ENCODE measurements at regions not wholly inside any gene's neighbourhood (a gene's known extent, or its start where the extent isn't known, plus 50 kb on each side); places are given as distances from the start of the nearest gene placed in this dataset.

GRCh38 chr21:29486306-29486807, 187.6 kb downstream of the BACH1 start:
- H4K8ac ChIP-seq (ENCODE audit: extremely low read depth, insufficient read depth, low read length) = no peak overlapping the region
- TF ChIP-seq ZNF274 (IDR thresholded peaks at IDR 0.05; ENCODE audit: borderline replicate concordance, extremely low read depth, low read length) (no peak), YY1 (IDR thresholded peaks at IDR 0.05; ENCODE audit: low read depth, low read length) (no peak), JUND (IDR thresholded peaks at IDR 0.05; ENCODE audit: low read length) (no peak), RBBP5 (IDR thresholded peaks at IDR 0.05; ENCODE audit: borderline replicate concordance, low read depth, low read length) (no peak), SRF (IDR thresholded peaks at IDR 0.05; ENCODE audit: low read depth, low read length) (no peak), POLR2AphosphoS5 (IDR thresholded peaks at IDR 0.05; ENCODE audit: low read depth, low read length) (no peak), EZH2 (IDR thresholded peaks at IDR 0.05; ENCODE audit: low read depth, low read length, severe bottlenecking) (no peak)
- TF ChIP-seq, protein P1, sequence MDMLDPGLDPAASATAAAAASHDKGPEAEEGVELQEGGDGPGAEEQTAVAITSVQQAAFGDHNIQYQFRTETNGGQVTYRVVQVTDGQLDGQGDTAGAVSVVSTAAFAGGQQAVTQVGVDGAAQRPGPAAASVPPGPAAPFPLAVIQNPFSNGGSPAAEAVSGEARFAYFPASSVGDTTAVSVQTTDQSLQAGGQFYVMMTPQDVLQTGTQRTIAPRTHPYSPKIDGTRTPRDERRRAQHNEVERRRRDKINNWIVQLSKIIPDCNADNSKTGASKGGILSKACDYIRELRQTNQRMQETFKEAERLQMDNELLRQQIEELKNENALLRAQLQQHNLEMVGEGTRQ (IDR thresholded peaks at IDR 0.05; ENCODE audit: low read length) = no peak
- FAIRE-seq = no peak
- no peak overlapping the region for H2AFZ ChIP-seq (ENCODE audit: low read length)
- ChIA-PET POLR2A (ENCODE audit: partially characterized antibody) (no interaction called here), CTCF (ENCODE audit: partially characterized antibody) (interaction anchor here (0.8 to 3.2 kb wide), 5 partner anchors 9 to 17 kb away, joined by 3 to 11 read pairs (median 4); no protein-coding TSS in a partner anchor)
- H3K23me2 ChIP-seq (ENCODE audit: low read depth, low read length) = no peaks in the 10 kb centered on the region
- H3K4me2 ChIP-seq (ENCODE audit: insufficient read depth in 1 of 2, low read depth in 2 of 2, low read length in 2 of 2) = no peak overlapping the region
- H4K91ac ChIP-seq (replicated peaks; ENCODE audit: insufficient read length, low read length) = no peak overlapping the region
- no peak overlapping the region for H2BK15ac ChIP-seq (ENCODE audit: low read length)
- H3K18ac ChIP-seq (ENCODE audit: extremely low read depth, low read length) = no peak overlapping the region
- no peak overlapping the region for H3K4ac ChIP-seq (replicated peaks; ENCODE audit: insufficient read length, low read depth, low read length)
- H3K14ac ChIP-seq (ENCODE audit: insufficient read length) = no peak overlapping the region
- no peak overlapping the region for H2BK5ac ChIP-seq (ENCODE audit: low read depth, low read length)
- no peaks in the 10 kb centered on the region for H4K20me1 ChIP-seq (replicated peaks in 1 of 2; ENCODE audit: control insufficient read depth in 1 of 2, insufficient read depth in 2 of 2, low read length in 2 of 2)
- H3K9ac ChIP-seq (replicated peaks in 1 of 4; ENCODE audit: extremely low read depth in 1 of 4, low read depth in 3 of 4, low read length in 3 of 4) = no peak overlapping the region
- DNase-seq (ENCODE audit: low read depth in 1 of 2, low spot score in 2 of 2) = no peak
- no peak overlapping the region for H3K27ac ChIP-seq (ENCODE audit: low read depth, low read length)
- no peak overlapping the region for H2AK5ac ChIP-seq (ENCODE audit: low read depth, low read length)
- no peaks in the 10 kb centered on the region for H3K36me3 ChIP-seq (ENCODE audit: control insufficient read depth in 2 of 4, insufficient read depth in 4 of 4, low read length in 3 of 4)
- H3K4me3 ChIP-seq (ENCODE audit: extremely low read depth in 1 of 4, insufficient read depth in 2 of 4, low read depth in 3 of 4, low read length in 4 of 4) = no peak overlapping the region
- H4K5ac ChIP-seq (ENCODE audit: insufficient read length, low read depth, low read length) = no peak overlapping the region
- no peaks in the 10 kb centered on the region for H3K9me3 ChIP-seq (ENCODE audit: insufficient read depth in 2 of 2, low read depth in 1 of 2, low read length in 1 of 2)
- no peak overlapping the region for H2BK12ac ChIP-seq (ENCODE audit: low read depth, low read length)
- no peaks in the 10 kb centered on the region for H3K79me2 ChIP-seq (ENCODE audit: control insufficient read depth in 1 of 2, insufficient read depth in 2 of 2, low read length in 2 of 2)
- H3K27me3 ChIP-seq (replicated peaks in 1 of 4; ENCODE audit: control insufficient read depth in 3 of 4, extremely low read depth in 1 of 4, insufficient read depth in 3 of 4, low read length in 3 of 4) = no peaks in the 10 kb centered on the region
- no peak overlapping the region for H2BK120ac ChIP-seq (replicated peaks; ENCODE audit: low read depth, low read length)
- no peak overlapping the region for H2BK20ac ChIP-seq (ENCODE audit: low read length)
- H3K79me1 ChIP-seq (ENCODE audit: low read depth, low read length) = no peaks in the 10 kb centered on the region
- H3K23ac ChIP-seq (ENCODE audit: insufficient read length) = no peak overlapping the region
- H3K4me1 ChIP-seq (replicated peaks in 1 of 4; ENCODE audit: control insufficient read depth in 3 of 4, insufficient read depth in 4 of 4, low read length in 3 of 4) = peaks cover 3 to 5% (median 4%) of the 10 kb centered on the region in 4 experiments; a peak in 6 of 7 replicates
- no peak overlapping the region for H3K56ac ChIP-seq (replicated peaks; ENCODE audit: insufficient read length, low read depth, low read length)

Measured in H1 (cell line).